Eye (tissue), 1 donor: ENCODE measurements at regions not wholly inside any gene's neighbourhood (a gene's known extent, or its start where the extent isn't known, plus 50 kb on each side); places are given as distances from the start of the nearest gene placed in this dataset.

Experiments
- DNase-seq: peaks from one replicate; pipeline ENCODE4 v3.0.0-alpha.2; 2015

GRCh38 chr4:122309988-122310626 lies 68.7 kb upstream of the ADAD1 start:
- peak; percentile 8 for DNase-seq

GRCh38 chr4:122313006-122313646 lies 65.7 kb upstream of the ADAD1 start:
- DNase-seq, result no peak

GRCh38 chr4:122326908-122327307 lies 51.9 kb upstream of the ADAD1 start:
- no peak for DNase-seq

- DNase-seq, result no peak
Observed at GRCh38 chr4:122328893-122329292, 49.9 kb upstream of the ADAD1 start.
